ENCODE measurements at regions not wholly inside any gene's neighbourhood (a gene's known extent, or its start where the extent isn't known, plus 50 kb on each side); places are given as distances from the start of the nearest gene placed in this dataset.
"Not testable (repeated sequence)": the region's sequence is repeated elsewhere in the genome, so short reads cannot be mapped to it uniquely, and the experiment has no call there.

DNA sequence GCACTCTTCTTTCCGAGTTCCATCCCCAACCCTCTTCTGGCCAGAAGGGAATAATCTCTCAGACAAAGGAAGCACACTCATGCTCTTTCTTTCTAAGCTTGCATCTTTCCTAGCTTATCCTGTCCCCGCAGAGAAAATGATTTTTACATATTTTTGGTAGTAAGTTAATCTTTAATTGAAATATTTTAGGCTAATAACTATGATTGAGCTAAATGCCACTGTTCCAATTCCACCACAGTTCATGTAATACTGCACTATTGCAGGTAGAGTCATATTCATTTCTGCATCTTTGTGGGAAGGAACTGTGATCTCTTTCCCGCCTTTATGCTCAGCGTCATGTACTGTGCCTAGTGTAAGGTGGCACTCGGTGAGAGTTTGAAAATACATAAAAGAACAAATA lies 158.9 kb upstream of the FOXG1 start:
- DNase-seq (ENCODE audit: low read depth in 2 of 2) = no peak

DNA sequence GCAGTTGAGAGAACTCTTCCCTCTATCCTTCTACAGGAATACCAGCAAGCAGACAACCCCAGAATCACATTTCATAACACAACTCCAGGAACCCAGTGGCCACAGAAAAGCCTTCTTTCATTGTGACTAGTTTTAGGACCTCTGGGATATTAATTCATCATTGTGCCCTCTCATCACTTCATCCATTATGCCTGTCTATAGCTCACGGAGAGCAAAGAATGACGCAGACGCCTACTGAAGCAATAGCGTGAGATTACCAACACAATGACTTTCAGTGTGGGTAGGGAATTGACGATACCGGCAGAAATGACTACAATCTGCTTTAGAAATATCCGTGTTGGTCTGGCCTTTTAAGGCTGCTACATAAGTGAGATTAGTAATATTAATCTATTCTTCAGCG lies 158.1 kb upstream of the FOXG1 start:
- no peak for DNase-seq (ENCODE audit: low read depth in 2 of 2)

DNA sequence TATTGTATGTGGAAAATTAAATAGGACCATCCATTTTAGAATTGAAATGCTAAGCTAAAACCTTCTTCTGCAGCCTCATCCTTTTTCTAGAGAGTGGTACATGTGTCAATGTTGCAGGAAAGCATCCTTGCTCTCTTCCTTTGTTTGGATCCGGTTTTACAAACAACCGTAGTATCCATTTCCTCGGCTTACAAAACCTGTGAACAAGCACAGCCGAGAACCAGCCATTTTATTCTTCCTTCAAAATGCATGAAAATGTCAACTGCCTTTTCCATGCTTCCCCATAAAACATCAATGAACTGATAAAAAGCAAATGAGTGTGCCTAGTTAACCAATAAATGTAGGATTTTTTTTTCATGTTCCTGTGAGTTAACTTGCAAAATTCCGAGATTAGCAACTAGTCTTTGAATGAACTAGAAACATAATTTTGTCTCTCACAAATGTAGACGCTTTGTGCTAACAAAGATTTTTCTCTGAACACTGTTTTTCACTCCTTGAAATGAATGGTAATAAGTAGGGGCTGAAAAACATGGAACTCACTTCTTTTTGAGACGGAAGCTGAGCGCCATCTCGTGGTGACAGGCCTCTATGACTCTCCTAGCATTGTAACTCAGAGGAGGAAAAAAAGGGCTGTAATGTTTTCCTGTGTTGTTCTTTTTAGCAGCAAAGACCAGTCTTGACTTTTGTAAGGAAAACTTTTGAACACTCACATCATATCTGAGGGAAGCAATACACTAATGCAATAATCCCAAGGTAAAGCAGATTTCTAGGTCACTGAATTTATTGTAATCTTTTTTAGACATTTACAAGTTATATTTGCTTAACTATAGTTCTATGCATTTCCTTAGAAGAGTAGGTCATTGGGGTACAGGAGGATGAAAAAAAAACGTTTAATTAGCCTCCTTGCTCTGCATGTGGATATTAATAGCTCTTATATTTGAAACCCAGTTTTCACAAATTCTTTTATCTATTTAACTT lies 157.4 kb upstream of the FOXG1 start:
- peak in 1 of 2 donors; percentile 1 for DNase-seq (ENCODE audit: low read depth in 2 of 2)

- DNase-seq (ENCODE audit: low read depth in 2 of 2) = no peak
Observed at GRCh38 chr14:28612414-28612813, 154.2 kb upstream of the FOXG1 start.

- no peak for DNase-seq (ENCODE audit: low read depth in 2 of 2)
Observed at GRCh38 chr14:28613532-28613931, 153.1 kb upstream of the FOXG1 start.

- no peak for DNase-seq (ENCODE audit: low read depth in 2 of 2)
Observed at GRCh38 chr14:28626780-28627179, 139.8 kb upstream of the FOXG1 start.

- no peak for DNase-seq (ENCODE audit: low read depth in 2 of 2)
Observed at GRCh38 chr14:28629328-28630004, 137.1 kb upstream of the FOXG1 start.

DNA sequence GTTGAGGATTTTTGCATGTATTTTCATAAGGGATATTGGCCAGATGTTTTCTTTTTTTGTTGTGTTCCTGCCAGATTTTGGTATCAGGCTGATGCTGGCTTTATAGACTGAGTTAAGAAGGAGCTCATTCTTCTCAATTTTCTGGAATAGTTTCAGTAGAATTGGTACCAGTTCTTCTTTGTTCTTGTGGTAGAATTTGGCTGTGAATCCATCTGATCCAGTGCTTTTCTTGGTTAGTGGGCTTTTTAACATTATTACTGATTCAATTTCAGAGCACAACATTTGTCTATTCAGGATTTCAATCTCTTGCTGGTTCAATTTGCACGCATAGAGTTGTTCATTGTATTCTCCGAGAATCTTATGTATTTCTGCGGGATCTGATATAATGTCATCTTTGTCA lies 136.5 kb upstream of the FOXG1 start:
- no peak for DNase-seq (ENCODE audit: low read depth in 2 of 2)

DNA sequence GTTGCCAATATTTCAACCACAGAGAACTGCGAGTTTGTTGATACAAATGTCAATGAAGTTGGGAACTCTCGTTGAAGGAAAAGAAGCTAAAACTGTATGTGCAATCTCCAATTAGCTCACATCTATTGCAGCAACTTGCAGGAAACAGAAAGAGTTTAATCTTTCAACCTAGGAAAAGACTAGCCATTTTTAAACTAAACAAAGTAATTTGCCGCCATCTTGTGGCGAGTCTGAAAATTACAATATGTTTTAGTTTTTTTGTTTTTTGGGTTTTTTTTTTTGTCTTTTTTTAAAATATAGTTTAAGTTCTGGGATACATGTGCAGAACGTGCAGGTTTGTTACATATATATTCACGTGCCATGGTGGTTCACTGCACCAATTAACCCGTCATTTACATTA lies 131.2 kb upstream of the FOXG1 start:
- no peak for DNase-seq (ENCODE audit: low read depth in 2 of 2)

GRCh38 chr14:28635816-28636215 lies 130.8 kb upstream of the FOXG1 start:
- not testable (repeated sequence) for DNase-seq (ENCODE audit: low read depth in 2 of 2)

GRCh38 chr14:28641189-28641588 lies 125.4 kb upstream of the FOXG1 start:
- not testable (repeated sequence) for DNase-seq (ENCODE audit: low read depth in 2 of 2)

GRCh38 chr14:28651148-28651547 lies 115.4 kb upstream of the FOXG1 start:
- no peak for DNase-seq (ENCODE audit: low read depth in 2 of 2)

DNA sequence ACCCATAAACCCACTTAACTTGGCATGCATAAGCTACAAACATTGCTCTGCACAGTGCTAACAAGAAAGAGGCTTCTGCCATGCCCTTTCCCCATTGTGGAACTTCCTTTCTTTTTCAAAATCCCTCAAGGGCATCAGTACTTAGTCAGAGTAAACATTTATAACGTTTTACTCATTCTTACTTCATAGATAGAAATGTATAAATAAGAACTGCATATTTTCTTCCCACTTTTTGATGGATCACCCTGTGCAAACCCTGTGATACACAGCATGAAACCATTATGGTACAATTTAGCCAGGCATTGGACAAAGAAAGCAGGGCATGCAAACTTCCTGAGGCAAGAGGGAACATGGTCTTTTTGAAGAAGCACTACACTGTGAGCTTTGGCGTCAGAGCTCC lies 113.8 kb upstream of the FOXG1 start:
- DNase-seq (ENCODE audit: low read depth in 2 of 2) = no peak

- DNase-seq (ENCODE audit: low read depth in 2 of 2) = no peak
Observed at GRCh38 chr14:28653521-28653920, 113.1 kb upstream of the FOXG1 start.

GRCh38 chr14:28656704-28657255 lies 109.8 kb upstream of the FOXG1 start:
- DNase-seq (ENCODE audit: low read depth in 2 of 2) = no peak

GRCh38 chr14:28661171-28661772 lies 105.3 kb upstream of the FOXG1 start:
- no peak for DNase-seq (ENCODE audit: low read depth in 2 of 2)

- DNase-seq (ENCODE audit: low read depth in 2 of 2) = no peak
Observed at GRCh38 chr14:28666961-28667360, 99.6 kb upstream of the FOXG1 start.

- no peak for DNase-seq (ENCODE audit: low read depth in 2 of 2)
Observed at GRCh38 chr14:28671425-28671824, 95.2 kb upstream of the FOXG1 start.

DNA sequence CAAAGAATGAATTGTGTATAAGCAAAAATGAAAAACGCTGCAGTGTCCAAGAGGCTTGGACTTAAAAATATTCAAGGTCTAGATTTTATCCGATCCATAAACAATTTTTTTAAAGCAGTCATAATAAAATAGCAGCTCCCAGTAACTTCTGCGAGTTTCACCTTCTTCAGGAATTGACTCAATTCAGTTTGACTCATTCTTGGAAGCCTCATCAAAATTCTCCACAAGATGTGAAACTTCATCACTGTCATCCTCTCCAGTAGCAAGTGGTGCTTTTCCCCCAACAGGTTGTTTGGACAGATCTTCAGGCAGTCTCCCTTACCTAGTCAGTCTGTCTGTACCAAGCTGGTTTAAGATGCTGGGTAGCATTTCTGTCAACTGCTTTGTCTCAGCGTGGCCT lies 93.5 kb upstream of the FOXG1 start:
- DNase-seq (ENCODE audit: low read depth in 2 of 2) = no peak

GRCh38 chr14:28676479-28676878 lies 90.1 kb upstream of the FOXG1 start:
- no peak for DNase-seq (ENCODE audit: low read depth in 2 of 2)

- no peak for DNase-seq (ENCODE audit: low read depth in 2 of 2)
Observed at GRCh38 chr14:28677381-28677780, 89.2 kb upstream of the FOXG1 start.

DNA sequence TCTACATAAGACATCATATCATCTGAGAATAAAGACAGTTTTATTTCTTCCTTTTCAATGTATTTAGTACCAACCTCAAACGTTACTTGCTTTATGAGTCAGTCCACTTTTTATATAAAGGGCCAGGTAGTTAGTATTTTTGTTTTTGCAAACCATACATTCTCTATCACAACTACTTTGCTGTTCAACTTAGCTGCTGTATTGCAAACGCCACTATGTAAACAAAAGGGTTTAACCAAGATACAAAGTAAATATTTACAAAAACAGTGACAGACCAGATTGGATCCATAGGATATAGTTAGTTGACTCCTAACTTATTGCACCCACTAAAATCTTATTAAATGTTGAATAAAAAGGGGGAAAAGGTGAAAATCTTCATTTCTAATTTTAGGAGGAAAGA lies 87.7 kb upstream of the FOXG1 start:
- no peak for DNase-seq (ENCODE audit: low read depth in 2 of 2)
